ENCODE measurements at regions not wholly inside any gene's neighbourhood (a gene's known extent, or its start where the extent isn't known, plus 50 kb on each side); places are given as distances from the start of the nearest gene placed in this dataset.

DNA sequence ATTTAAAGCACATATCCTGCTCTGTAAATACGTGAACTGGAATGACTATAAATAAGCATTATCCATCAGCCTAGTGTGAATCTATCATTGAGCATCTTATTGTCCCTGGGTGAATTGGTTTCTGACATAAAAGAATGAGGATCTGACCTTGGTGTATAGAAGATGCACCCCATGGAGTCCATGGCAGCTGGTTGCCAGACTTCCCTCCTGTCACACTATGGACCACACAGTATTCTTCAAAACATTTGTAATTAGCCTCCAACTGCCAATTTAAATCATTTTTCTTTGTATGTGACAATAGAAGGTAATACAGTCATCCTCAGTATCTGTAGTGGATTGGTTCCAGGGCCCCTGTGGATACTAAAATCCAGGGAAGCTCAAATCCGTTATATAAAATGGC is 238.1 kb upstream of the ZWINT start:
- TF ChIP-seq, protein P1, sequence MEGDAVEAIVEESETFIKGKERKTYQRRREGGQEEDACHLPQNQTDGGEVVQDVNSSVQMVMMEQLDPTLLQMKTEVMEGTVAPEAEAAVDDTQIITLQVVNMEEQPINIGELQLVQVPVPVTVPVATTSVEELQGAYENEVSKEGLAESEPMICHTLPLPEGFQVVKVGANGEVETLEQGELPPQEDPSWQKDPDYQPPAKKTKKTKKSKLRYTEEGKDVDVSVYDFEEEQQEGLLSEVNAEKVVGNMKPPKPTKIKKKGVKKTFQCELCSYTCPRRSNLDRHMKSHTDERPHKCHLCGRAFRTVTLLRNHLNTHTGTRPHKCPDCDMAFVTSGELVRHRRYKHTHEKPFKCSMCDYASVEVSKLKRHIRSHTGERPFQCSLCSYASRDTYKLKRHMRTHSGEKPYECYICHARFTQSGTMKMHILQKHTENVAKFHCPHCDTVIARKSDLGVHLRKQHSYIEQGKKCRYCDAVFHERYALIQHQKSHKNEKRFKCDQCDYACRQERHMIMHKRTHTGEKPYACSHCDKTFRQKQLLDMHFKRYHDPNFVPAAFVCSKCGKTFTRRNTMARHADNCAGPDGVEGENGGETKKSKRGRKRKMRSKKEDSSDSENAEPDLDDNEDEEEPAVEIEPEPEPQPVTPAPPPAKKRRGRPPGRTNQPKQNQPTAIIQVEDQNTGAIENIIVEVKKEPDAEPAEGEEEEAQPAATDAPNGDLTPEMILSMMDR (IDR thresholded peaks at IDR 0.05), result no peak
- no peak for TF ChIP-seq ZFX (IDR thresholded peaks at IDR 0.05; ENCODE audit: borderline replicate concordance)

Measured in 22Rv1 (cell line).